ENCODE measurements at regions not wholly inside any gene's neighbourhood (a gene's known extent, or its start where the extent isn't known, plus 50 kb on each side); places are given as distances from the start of the nearest gene placed in this dataset.

- TF ChIP-seq, protein P1, sequence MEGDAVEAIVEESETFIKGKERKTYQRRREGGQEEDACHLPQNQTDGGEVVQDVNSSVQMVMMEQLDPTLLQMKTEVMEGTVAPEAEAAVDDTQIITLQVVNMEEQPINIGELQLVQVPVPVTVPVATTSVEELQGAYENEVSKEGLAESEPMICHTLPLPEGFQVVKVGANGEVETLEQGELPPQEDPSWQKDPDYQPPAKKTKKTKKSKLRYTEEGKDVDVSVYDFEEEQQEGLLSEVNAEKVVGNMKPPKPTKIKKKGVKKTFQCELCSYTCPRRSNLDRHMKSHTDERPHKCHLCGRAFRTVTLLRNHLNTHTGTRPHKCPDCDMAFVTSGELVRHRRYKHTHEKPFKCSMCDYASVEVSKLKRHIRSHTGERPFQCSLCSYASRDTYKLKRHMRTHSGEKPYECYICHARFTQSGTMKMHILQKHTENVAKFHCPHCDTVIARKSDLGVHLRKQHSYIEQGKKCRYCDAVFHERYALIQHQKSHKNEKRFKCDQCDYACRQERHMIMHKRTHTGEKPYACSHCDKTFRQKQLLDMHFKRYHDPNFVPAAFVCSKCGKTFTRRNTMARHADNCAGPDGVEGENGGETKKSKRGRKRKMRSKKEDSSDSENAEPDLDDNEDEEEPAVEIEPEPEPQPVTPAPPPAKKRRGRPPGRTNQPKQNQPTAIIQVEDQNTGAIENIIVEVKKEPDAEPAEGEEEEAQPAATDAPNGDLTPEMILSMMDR (IDR thresholded peaks at IDR 0.05; ENCODE audit: low read depth, low read length): no peak
- no peak for TF ChIP-seq POLR2A (IDR thresholded peaks at IDR 0.05; ENCODE audit: extremely low read depth, insufficient read length)
- TF ChIP-seq, protein P2, sequence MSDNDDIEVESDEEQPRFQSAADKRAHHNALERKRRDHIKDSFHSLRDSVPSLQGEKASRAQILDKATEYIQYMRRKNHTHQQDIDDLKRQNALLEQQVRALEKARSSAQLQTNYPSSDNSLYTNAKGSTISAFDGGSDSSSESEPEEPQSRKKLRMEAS (IDR thresholded peaks at IDR 0.05; ENCODE audit: low read depth, low read length): no peak
Measured at GRCh38 chr1:214967865-214968575, 114.5 kb upstream of the KCNK2 start.
